ENCODE measurements at regions not wholly inside any gene's neighbourhood (a gene's known extent, or its start where the extent isn't known, plus 50 kb on each side); places are given as distances from the start of the nearest gene placed in this dataset.

- no peaks in the 10 kb centered on the region for H3K9me2 ChIP-seq (ENCODE audit: insufficient read depth, low read length)
- no peak for DNase-seq (ENCODE audit: low spot score)
- no peaks in the 10 kb centered on the region for H3K9me3 ChIP-seq (ENCODE audit: low read length)
- no peak overlapping the region for H3K4me2 ChIP-seq (ENCODE audit: low read length)
- peaks cover 4% of the 10 kb centered on the region for H3K4me1 ChIP-seq (ENCODE audit: insufficient read depth, low read length, poor library complexity, severe bottlenecking)
- intact Hi-C loops (cut with micrococcal nuclease; ENCODE audit: unreplicated experiment), result no loop called here
- BruUV-seq (replicated peaks), result no TSS peak
- TF ChIP-seq CTCF (conservative IDR thresholded peaks at IDR 0.05; ENCODE audit: low read length) (no peak), EZH2phosphoT487 (IDR thresholded peaks at IDR 0.05; ENCODE audit: borderline replicate concordance, low read depth, low read length) (no peak)
- H4K20me1 ChIP-seq (ENCODE audit: insufficient read depth, low read length), result no peaks in the 10 kb centered on the region
- ChIA-PET CTCF (ENCODE audit: unreplicated experiment) (no interaction called here), POLR2A (no interaction called here)
- no peaks in the 10 kb centered on the region for H3K36me3 ChIP-seq (ENCODE audit: insufficient read depth, low read length)
- H3K4me3 ChIP-seq (ENCODE audit: low read depth, low read length, poor library complexity, severe bottlenecking), result no peak overlapping the region
- no peak overlapping the region for H3K27ac ChIP-seq (ENCODE audit: low read depth, low read length, poor library complexity, severe bottlenecking)
- H2AFZ ChIP-seq (ENCODE audit: low read length), result no peak overlapping the region
- no peaks in the 10 kb centered on the region for H3K79me2 ChIP-seq (ENCODE audit: insufficient read depth, low read depth, low read length)
Measured at GRCh38 chr16:50458667-50459495, 89.3 kb upstream of the NKD1 start.

GRCh38 chr16:50457979-50458491, 89.2 kb upstream of the BRD7 start:
- no peak overlapping the region for H3K4me2 ChIP-seq (ENCODE audit: low read length)
- H3K9me2 ChIP-seq (ENCODE audit: insufficient read depth, low read length), result no peaks in the 10 kb centered on the region
- POLR2A ChIA-PET, result no interaction called here
- H2AFZ ChIP-seq (ENCODE audit: low read length), result no peak overlapping the region
- H3K36me3 ChIP-seq (ENCODE audit: insufficient read depth, low read length), result no peaks in the 10 kb centered on the region
- H3K9me3 ChIP-seq (ENCODE audit: low read length), result no peaks in the 10 kb centered on the region
- TF ChIP-seq CTCF (conservative IDR thresholded peaks at IDR 0.05; ENCODE audit: low read length), result no peak
- TF ChIP-seq EZH2phosphoT487 (IDR thresholded peaks at IDR 0.05; ENCODE audit: borderline replicate concordance, low read depth, low read length), result no peak
- intact Hi-C loops (cut with micrococcal nuclease; ENCODE audit: unreplicated experiment), result no loop called here
- BruUV-seq (replicated peaks), result no TSS peak
- no peak overlapping the region for H3K27ac ChIP-seq (ENCODE audit: low read depth, low read length, poor library complexity, severe bottlenecking)
- CTCF ChIA-PET (ENCODE audit: unreplicated experiment), result no interaction called here
- H3K4me1 ChIP-seq (ENCODE audit: insufficient read depth, low read length, poor library complexity, severe bottlenecking), result peaks cover 4% of the 10 kb centered on the region
- no peak for DNase-seq (ENCODE audit: low spot score)
- no peaks in the 10 kb centered on the region for H4K20me1 ChIP-seq (ENCODE audit: insufficient read depth, low read length)
- no peaks in the 10 kb centered on the region for H3K79me2 ChIP-seq (ENCODE audit: insufficient read depth, low read depth, low read length)
- no peak overlapping the region for H3K4me3 ChIP-seq (ENCODE audit: low read depth, low read length, poor library complexity, severe bottlenecking)

- Histone ChIP-seq H3K4me3 (ENCODE audit: low read depth, low read length, poor library complexity, severe bottlenecking) (no peak overlapping the region), H3K4me1 (ENCODE audit: insufficient read depth, low read length, poor library complexity, severe bottlenecking) (peaks cover 4% of the 10 kb centered on the region), H3K9me3 (ENCODE audit: low read length) (no peaks in the 10 kb centered on the region), H3K4me2 (ENCODE audit: low read length) (no peak overlapping the region), H2AFZ (ENCODE audit: low read length) (no peak overlapping the region), H3K36me3 (ENCODE audit: insufficient read depth, low read length) (no peaks in the 10 kb centered on the region), H3K9me2 (ENCODE audit: insufficient read depth, low read length) (no peaks in the 10 kb centered on the region), H4K20me1 (ENCODE audit: insufficient read depth, low read length) (no peaks in the 10 kb centered on the region), H3K27ac (ENCODE audit: low read depth, low read length, poor library complexity, severe bottlenecking) (no peak overlapping the region), H3K79me2 (ENCODE audit: insufficient read depth, low read depth, low read length) (no peaks in the 10 kb centered on the region)
- intact Hi-C loops (cut with micrococcal nuclease; ENCODE audit: unreplicated experiment), result no loop called here
- no peak for DNase-seq (ENCODE audit: low spot score)
- TF ChIP-seq CTCF (conservative IDR thresholded peaks at IDR 0.05; ENCODE audit: low read length) (no peak), EZH2phosphoT487 (IDR thresholded peaks at IDR 0.05; ENCODE audit: borderline replicate concordance, low read depth, low read length) (no peak)
- BruUV-seq (replicated peaks), result no TSS peak
- CTCF ChIA-PET (ENCODE audit: unreplicated experiment), result no interaction called here
- POLR2A ChIA-PET, result no interaction called here
Measured at GRCh38 chr16:50457423-50457822, 88.6 kb upstream of the BRD7 start.
